HEK293 (cell line): ENCODE measurements at regions not wholly inside any gene's neighbourhood (a gene's known extent, or its start where the extent isn't known, plus 50 kb on each side); places are given as distances from the start of the nearest gene placed in this dataset.
A peak's percentile ranks its signal among the peaks of the same experiment; 100 is the strongest.

Experiments
- CTCF ChIA-PET: fragments of 350-600 bp; formaldehyde crosslinking; extraction: SDS; loops from one replicate; lab custom pipeline; 2021; ENCODE audit warnings: antibody characterized with exemption; lab: Yijun Ruan, JAX
- POLR2A ChIA-PET: fragments of 300-600 bp; formaldehyde crosslinking; extraction: SDS; loops from one replicate; lab custom pipeline; 2020; ENCODE audit warnings: antibody characterized with exemption, inconsistent platforms; lab: Yijun Ruan, JAX
- H3K27ac ChIP-seq: fragments of 200-500 bp; sonication (Bioruptor generic); 2 replicates; pipeline ENCODE4 v1.5.1; 2014; ENCODE audit warnings: low read depth, low read length, control low read depth, inconsistent platforms; ENCODE audit errors: extremely low read depth
- H3K36me3 ChIP-seq, 2 experiments: fragments of 200-500 bp in 1 of 2; sonication (Bioruptor generic) in 1 of 2; 1 replicate in 1 of 2; 2 replicates in 1 of 2; pipeline ENCODE4 v1.5.1; 2014 to 2017; ENCODE audit warnings: inconsistent platforms in 2 of 2, low read length in 2 of 2; ENCODE audit not compliant: control insufficient read depth in 2 of 2, insufficient read depth in 1 of 2
- H3K4me1 ChIP-seq: fragments of 200-500 bp; sonication (Bioruptor generic); 2 replicates; pipeline ENCODE4 v1.5.1; 2014; ENCODE audit warnings: mild to moderate bottlenecking, low read length, inconsistent platforms; ENCODE audit not compliant: control insufficient read depth, insufficient read depth
- H3K4me3 ChIP-seq: 2 replicates; pipeline ENCODE4 v1.5.1; 2011; ENCODE audit warnings: low read depth, mild to moderate bottlenecking, control low read depth, low read length, moderate library complexity
- H3K9me3 ChIP-seq: fragments of 200-500 bp; sonication (Bioruptor generic); 2 replicates; pipeline ENCODE4 v1.5.1; 2014; ENCODE audit warnings: low read depth, low read length, inconsistent platforms; ENCODE audit not compliant: control insufficient read depth, insufficient read depth
- BCL11B ChIP-seq: fragments of 450-650 bp; formaldehyde crosslinking; IDR thresholded peaks from 2 replicates; pipeline ENCODE4 v1.5.1; 2016; ENCODE audit warnings: low read depth, missing biosample characterization, missing genetic modification characterization
- MZF1 ChIP-seq: fragments of 450-650 bp; formaldehyde crosslinking; IDR thresholded peaks from 2 replicates; pipeline ENCODE4 v1.5.1; 2017; ENCODE audit warnings: missing biosample characterization, missing genetic modification characterization, borderline replicate concordance
- REPIN1 ChIP-seq: fragments of 450-650 bp; formaldehyde crosslinking; IDR thresholded peaks from 2 replicates; pipeline ENCODE4 v1.5.1; 2017; ENCODE audit warnings: missing biosample characterization, missing genetic modification characterization, low read depth
- SETDB1 ChIP-seq: IDR thresholded peaks from one replicate; pipeline ENCODE4 v1.6.1; 2017; ENCODE audit warnings: mild to moderate bottlenecking, low read length, moderate library complexity, mixed read lengths; ENCODE audit not compliant: insufficient read length
- SP3 ChIP-seq: fragments of 450-650 bp; formaldehyde crosslinking; IDR thresholded peaks from 2 replicates; pipeline ENCODE4 v1.5.1; 2016; ENCODE audit warnings: missing biosample characterization, missing genetic modification characterization
- SP7 ChIP-seq: fragments of 450-650 bp; formaldehyde crosslinking; IDR thresholded peaks from 2 replicates; pipeline ENCODE4 v1.5.1; 2016; ENCODE audit warnings: missing biosample characterization, missing genetic modification characterization
- TRIM28 ChIP-seq: IDR thresholded peaks from 2 replicates; pipeline ENCODE4 v1.6.1; 2011; ENCODE audit warnings: low read length, control low read depth, borderline replicate concordance
- ZBTB17 ChIP-seq: fragments of 450-650 bp; formaldehyde crosslinking; IDR thresholded peaks from 2 replicates; pipeline ENCODE4 v1.5.1; 2016; ENCODE audit warnings: missing biosample characterization, missing genetic modification characterization
- ZBTB21 ChIP-seq: fragments of 450-650 bp; formaldehyde crosslinking; IDR thresholded peaks from 2 replicates; pipeline ENCODE4 v1.5.1; 2017; ENCODE audit warnings: missing biosample characterization, missing genetic modification characterization
- ZFHX2 ChIP-seq: fragments of 450-650 bp; formaldehyde crosslinking; conservative IDR thresholded peaks from 2 replicates; pipeline ENCODE4 v1.5.1; 2016; ENCODE audit warnings: missing biosample characterization, missing genetic modification characterization
- ZIC2 ChIP-seq: fragments of 450-650 bp; formaldehyde crosslinking; IDR thresholded peaks from 2 replicates; pipeline ENCODE4 v1.5.1; 2016; ENCODE audit warnings: missing biosample characterization, missing genetic modification characterization
- ZNF10 ChIP-seq: fragments of 450-650 bp; formaldehyde crosslinking; IDR thresholded peaks from 2 replicates; pipeline ENCODE4 v1.5.1; 2017; ENCODE audit warnings: missing biosample characterization, missing genetic modification characterization
- ZNF19 ChIP-seq: fragments of 450-650 bp; formaldehyde crosslinking; IDR thresholded peaks from 2 replicates; pipeline ENCODE4; 2016; ENCODE audit warnings: missing biosample characterization, missing genetic modification characterization, low read depth
- ZNF426 ChIP-seq: fragments of 450-650 bp; formaldehyde crosslinking; IDR thresholded peaks from 2 replicates; pipeline ENCODE4 v1.5.1; 2017; ENCODE audit warnings: missing biosample characterization, missing genetic modification characterization, mild to moderate bottlenecking, inconsistent platforms, moderate library complexity
- ZNF48 ChIP-seq: fragments of 450-650 bp; formaldehyde crosslinking; IDR thresholded peaks from 2 replicates; pipeline ENCODE4 v1.5.1; 2016; ENCODE audit warnings: missing biosample characterization, missing genetic modification characterization
- ZNF623 ChIP-seq: fragments of 450-650 bp; formaldehyde crosslinking; IDR thresholded peaks from 2 replicates; pipeline ENCODE4 v1.5.1; 2016; ENCODE audit warnings: missing biosample characterization, missing genetic modification characterization
- ZNF768 ChIP-seq: fragments of 450-650 bp; formaldehyde crosslinking; IDR thresholded peaks from 2 replicates; pipeline ENCODE4 v1.5.1; 2018; ENCODE audit warnings: missing biosample characterization, mild to moderate bottlenecking, missing genetic modification characterization
- TF ChIP-seq, protein P1 (sequence below): fragments of 450-650 bp; IDR thresholded peaks from 2 replicates; pipeline ENCODE4 v1.5.1; 2018; ENCODE audit warnings: missing biosample characterization, mild to moderate bottlenecking, missing genetic modification characterization
- TF ChIP-seq, protein P2 (sequence below): fragments of 450-650 bp; formaldehyde crosslinking; IDR thresholded peaks from 2 replicates; pipeline ENCODE4 v1.5.0; 2017; ENCODE audit warnings: missing biosample characterization, missing genetic modification characterization, borderline replicate concordance
- TF ChIP-seq, protein P3 (sequence below): fragments of 450-650 bp; formaldehyde crosslinking; IDR thresholded peaks from 2 replicates; pipeline ENCODE4 v1.5.1; 2016; ENCODE audit warnings: missing biosample characterization, missing genetic modification characterization

DNA sequence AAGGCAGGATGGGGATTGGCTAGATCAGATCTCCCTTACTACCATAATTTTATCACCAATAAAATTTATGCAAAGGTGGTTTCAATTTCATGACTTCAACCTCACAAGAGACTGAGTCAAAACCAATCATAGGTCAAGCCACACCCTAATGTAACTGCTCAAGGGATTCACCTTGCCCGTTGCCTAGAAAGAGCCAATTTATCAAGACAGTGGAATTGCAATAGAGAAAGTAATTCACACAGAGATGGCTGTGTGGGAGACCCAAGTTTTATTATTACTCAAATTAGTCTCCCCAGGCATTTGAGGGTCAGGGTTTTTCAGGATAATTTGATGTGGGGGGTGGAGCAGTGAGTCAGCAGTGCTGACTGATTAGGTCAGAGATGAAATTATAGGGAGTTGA lies 340.6 kb downstream of the RND3 start:
- H3K9me3 ChIP-seq, result no peaks in the 10 kb centered on the region
- H3K4me3 ChIP-seq, result no peak overlapping the region
- POLR2A ChIA-PET, result no interaction called here
- no peaks in the 10 kb centered on the region for H3K36me3 ChIP-seq
- TF ChIP-seq BCL11B (tag by site-specific recombination) (no peak), ZNF426 (tag by site-specific recombination) (no peak), ZBTB17 (no peak), SETDB1 (peak; percentile 99)
- TF ChIP-seq, all 188 proteins: peak for 1
- no peaks in the 10 kb centered on the region for H3K4me1 ChIP-seq
- CTCF ChIA-PET, result no interaction called here
- H3K27ac ChIP-seq, result no peak overlapping the region

DNA sequence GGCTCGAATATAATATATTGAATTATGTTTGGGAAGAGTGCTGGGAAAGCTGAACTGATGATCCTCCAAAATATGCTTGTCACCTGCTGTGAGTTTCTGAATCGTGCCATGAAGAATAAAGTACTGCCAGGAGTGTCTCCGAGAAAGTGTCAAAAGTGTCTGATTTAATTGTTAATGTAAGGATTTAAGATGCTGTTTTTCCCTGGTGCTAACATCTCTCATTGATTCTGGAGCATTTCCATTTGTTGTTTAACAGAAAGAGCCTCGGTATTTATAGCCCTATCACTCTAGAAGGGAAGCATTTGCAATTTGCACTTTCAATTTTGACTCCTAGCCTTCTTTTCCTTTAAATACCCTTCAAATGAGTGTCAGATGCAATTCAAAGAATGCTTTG lies 342.2 kb downstream of the RND3 start:
- no peaks in the 10 kb centered on the region for H3K36me3 ChIP-seq
- no peaks in the 10 kb centered on the region for H3K9me3 ChIP-seq
- POLR2A ChIA-PET, result no interaction called here
- H3K27ac ChIP-seq, result no peak overlapping the region
- TF ChIP-seq ZNF48 (tag by site-specific recombination), result no peak
- no peak for TF ChIP-seq ZNF10
- CTCF ChIA-PET, result interaction anchor here (0.9 kb wide), 1 partner anchor 495 kb away, joined by 4 read pairs; no protein-coding TSS in a partner anchor
- no peak overlapping the region for H3K4me3 ChIP-seq
- H3K4me1 ChIP-seq, result 0 out of 2 replicates have a peak, but pooled peaks cover 8% of the 10 kb centered on the region

DNA sequence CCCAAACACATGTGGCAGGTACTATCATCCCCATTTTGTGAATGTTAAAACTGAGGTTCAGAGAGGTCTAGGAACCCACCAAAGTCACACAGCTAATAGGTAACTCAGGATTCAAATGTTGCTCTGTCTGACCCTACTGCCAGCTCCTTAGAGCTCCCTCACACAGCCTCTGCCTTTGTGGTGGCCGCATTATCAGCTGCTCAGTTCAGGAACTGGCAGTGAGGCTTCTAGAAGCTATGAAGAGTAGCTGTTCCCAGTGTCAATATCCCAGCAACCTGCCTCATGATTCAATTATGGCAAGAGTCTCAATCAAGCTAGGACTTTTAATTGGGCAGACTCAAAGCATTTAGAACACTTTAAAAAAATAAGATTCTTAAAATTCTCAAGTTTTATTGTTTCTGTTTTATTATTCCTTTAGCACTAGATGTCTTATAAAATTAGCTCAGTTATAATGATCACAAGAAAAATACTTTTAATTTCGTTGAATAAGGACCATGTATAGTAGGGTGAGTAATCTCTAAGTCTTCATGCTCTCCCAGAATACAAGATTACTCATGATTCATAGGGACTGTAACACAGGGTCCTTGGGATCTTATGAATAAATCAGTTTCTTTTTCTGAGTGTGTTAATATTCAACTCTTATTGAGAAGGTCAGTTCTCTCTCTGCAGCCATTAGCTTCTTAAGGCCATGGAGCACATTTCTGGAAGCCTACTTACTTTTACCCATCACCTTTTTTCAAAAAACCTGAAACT lies 342.7 kb downstream of the RND3 start:
- ChIA-PET POLR2A (no interaction called here), CTCF (no interaction called here)
- H3K36me3 ChIP-seq, result no peaks in the 10 kb centered on the region
- no peaks in the 10 kb centered on the region for H3K9me3 ChIP-seq
- peak; percentile 59; the same call in 1 of the 2 replicates for TF ChIP-seq ZNF768
- TF ChIP-seq, protein P1, sequence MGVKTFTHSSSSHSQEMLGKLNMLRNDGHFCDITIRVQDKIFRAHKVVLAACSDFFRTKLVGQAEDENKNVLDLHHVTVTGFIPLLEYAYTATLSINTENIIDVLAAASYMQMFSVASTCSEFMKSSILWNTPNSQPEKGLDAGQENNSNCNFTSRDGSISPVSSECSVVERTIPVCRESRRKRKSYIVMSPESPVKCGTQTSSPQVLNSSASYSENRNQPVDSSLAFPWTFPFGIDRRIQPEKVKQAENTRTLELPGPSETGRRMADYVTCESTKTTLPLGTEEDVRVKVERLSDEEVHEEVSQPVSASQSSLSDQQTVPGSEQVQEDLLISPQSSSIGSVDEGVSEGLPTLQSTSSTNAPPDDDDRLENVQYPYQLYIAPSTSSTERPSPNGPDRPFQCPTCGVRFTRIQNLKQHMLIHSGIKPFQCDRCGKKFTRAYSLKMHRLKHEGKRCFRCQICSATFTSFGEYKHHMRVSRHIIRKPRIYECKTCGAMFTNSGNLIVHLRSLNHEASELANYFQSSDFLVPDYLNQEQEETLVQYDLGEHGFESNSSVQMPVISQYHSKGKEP, result no peak
- no peak for TF ChIP-seq ZBTB21 (tag by site-specific recombination)
- no peak overlapping the region for H3K27ac ChIP-seq
- H3K4me1 ChIP-seq, result 0 out of 2 replicates have a peak, but pooled peaks cover 8% of the 10 kb centered on the region
- H3K4me3 ChIP-seq, result no peak overlapping the region

DNA sequence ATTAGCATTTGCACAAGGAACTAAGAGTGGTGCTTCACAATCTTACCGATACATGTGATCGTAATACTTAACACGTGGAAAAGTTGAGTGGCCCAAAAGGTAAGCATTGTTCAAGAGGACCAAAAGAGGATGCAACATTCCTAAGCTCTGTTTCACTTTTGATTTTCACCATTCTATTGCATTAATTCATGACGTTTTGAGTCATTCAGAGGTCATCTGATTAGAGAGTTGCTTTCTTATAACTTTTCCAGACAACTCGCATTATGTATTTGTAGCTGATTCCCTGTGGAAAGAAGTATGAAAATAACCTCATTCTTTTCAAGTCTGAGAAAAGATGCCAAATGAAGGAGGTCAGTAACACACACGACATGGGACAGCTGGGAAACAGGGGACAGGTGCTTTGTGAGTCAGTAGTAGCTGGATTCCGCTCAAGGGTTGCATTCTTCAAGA lies 344.4 kb downstream of the RND3 start:
- ChIA-PET POLR2A (no interaction called here), CTCF (no interaction called here)
- Histone ChIP-seq H3K36me3 (no peaks in the 10 kb centered on the region), H3K4me3 (no peak overlapping the region), H3K9me3 (no peaks in the 10 kb centered on the region), H3K27ac (no peak overlapping the region), H3K4me1 (0 out of 2 replicates have a peak, but pooled peaks cover 8% of the 10 kb centered on the region)
- no peak for TF ChIP-seq REPIN1 (tag by site-specific recombination)

DNA sequence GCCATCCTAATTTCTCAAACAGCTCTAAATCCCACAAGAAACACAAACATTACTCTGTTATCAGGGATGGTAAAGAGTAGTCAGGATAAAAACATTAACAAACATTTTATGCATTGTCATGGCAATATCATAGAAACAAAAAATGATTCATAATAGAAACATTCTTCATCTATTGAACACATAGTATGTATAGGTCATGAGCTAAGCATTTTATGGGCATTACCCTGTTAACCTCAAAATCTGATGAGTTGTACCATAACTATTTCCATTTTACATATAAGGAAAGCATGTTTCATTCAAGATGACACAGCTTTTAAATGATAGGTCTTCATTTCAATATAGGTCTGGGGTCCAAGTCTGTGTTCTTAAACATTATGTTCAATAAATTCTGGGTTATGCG lies 344.9 kb downstream of the RND3 start:
- Histone ChIP-seq H3K4me1 (0 out of 2 replicates have a peak, but pooled peaks cover 8% of the 10 kb centered on the region), H3K36me3 (no peaks in the 10 kb centered on the region), H3K9me3 (no peaks in the 10 kb centered on the region), H3K4me3 (no peak overlapping the region), H3K27ac (no peak overlapping the region)
- CTCF ChIA-PET, result interaction anchor here (0.6 kb wide), 1 partner anchor 17 kb away, joined by 3 read pairs; no protein-coding TSS in a partner anchor
- POLR2A ChIA-PET, result no interaction called here
- TF ChIP-seq ZNF623 (tag by site-specific recombination) (no peak), ZNF19 (no peak), BCL11B (tag by site-specific recombination) (no peak), ZIC2 (tag by site-specific recombination) (no peak), SP3 (tag by site-specific recombination) (no peak), TRIM28 (no peak), SP7 (tag by site-specific recombination) (no peak), MZF1 (tag by site-specific recombination) (no peak), ZFHX2 (tag by site-specific recombination) (no peak)
- TF ChIP-seq, protein P2, sequence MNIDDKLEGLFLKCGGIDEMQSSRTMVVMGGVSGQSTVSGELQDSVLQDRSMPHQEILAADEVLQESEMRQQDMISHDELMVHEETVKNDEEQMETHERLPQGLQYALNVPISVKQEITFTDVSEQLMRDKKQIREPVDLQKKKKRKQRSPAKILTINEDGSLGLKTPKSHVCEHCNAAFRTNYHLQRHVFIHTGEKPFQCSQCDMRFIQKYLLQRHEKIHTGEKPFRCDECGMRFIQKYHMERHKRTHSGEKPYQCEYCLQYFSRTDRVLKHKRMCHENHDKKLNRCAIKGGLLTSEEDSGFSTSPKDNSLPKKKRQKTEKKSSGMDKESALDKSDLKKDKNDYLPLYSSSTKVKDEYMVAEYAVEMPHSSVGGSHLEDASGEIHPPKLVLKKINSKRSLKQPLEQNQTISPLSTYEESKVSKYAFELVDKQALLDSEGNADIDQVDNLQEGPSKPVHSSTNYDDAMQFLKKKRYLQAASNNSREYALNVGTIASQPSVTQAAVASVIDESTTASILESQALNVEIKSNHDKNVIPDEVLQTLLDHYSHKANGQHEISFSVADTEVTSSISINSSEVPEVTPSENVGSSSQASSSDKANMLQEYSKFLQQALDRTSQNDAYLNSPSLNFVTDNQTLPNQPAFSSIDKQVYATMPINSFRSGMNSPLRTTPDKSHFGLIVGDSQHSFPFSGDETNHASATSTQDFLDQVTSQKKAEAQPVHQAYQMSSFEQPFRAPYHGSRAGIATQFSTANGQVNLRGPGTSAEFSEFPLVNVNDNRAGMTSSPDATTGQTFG (tag by site-specific recombination), result no peak
- TF ChIP-seq, protein P3, sequence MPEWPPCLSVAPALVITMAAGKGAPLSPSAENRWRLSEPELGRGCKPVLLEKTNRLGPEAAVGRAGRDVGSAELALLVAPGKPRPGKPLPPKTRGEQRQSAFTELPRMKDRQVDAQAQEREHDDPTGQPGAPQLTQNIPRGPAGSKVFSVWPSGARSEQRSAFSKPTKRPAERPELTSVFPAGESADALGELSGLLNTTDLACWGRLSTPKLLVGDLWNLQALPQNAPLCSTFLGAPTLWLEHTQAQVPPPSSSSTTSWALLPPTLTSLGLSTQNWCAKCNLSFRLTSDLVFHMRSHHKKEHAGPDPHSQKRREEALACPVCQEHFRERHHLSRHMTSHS (tag by site-specific recombination), result no peak
